ENCODE measurements at regions not wholly inside any gene's neighbourhood (a gene's known extent, or its start where the extent isn't known, plus 50 kb on each side); places are given as distances from the start of the nearest gene placed in this dataset.

DNA sequence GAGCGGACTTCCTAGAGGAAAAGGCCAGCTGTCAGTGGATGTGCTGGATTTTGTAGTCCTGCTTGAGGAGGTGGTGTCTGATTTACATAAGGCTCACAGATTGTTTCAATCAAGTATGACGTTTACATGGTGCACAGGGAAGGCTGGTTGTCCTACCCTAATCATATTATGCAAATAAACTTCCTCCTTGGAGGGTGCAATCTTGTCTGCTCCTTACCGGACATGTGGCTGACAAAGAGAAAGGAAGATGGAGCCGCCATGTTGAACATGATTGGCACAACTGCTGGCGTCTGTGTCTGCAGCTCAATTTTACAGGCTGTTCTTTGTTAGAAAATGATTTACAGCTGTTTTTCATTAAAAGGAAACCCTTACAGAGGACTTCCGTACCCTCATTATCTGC is 1656.1 kb downstream of the KCNT2 start:
- Histone ChIP-seq H3K27me3 (ENCODE audit: control insufficient read depth, insufficient read depth, low read length, poor library complexity, severe bottlenecking) (no peaks in the 10 kb centered on the region), H3K4me1 (ENCODE audit: control insufficient read depth, insufficient read depth, low read length) (no peaks in the 10 kb centered on the region), H3K4me3 (ENCODE audit: low read length) (no peak overlapping the region), H3K36me3 (ENCODE audit: control insufficient read depth, insufficient read depth, low read length) (no peaks in the 10 kb centered on the region), H3K9ac (ENCODE audit: extremely low read depth, low read length, poor library complexity, severe bottlenecking) (no peak overlapping the region), H3K27ac (ENCODE audit: low read depth, low read length) (no peak overlapping the region), H3K9me3 (ENCODE audit: control insufficient read depth, low read length) (no peaks in the 10 kb centered on the region)
- WGBS, 2 experiments (ENCODE audit: insufficient coverage in 1 of 2, insufficient read length in 1 of 2) = 82 to 93% methylated on average over 3 to 6 of the region's 6 CpGs
- Mint-ChIP-seq H3K27ac (no peak overlapping the region), H3K27me3 (ENCODE audit: insufficient read depth) (no peaks in the 10 kb centered on the region), H3K4me3 (no peak overlapping the region), H3K4me1 (no peaks in the 10 kb centered on the region), H3K9me3 (no peaks in the 10 kb centered on the region), H3K36me3 (ENCODE audit: low read depth) (no peaks in the 10 kb centered on the region)
- DNase-seq = no peak
- TF ChIP-seq CTCF (conservative IDR thresholded peaks at IDR 0.05) = no peak

DNA sequence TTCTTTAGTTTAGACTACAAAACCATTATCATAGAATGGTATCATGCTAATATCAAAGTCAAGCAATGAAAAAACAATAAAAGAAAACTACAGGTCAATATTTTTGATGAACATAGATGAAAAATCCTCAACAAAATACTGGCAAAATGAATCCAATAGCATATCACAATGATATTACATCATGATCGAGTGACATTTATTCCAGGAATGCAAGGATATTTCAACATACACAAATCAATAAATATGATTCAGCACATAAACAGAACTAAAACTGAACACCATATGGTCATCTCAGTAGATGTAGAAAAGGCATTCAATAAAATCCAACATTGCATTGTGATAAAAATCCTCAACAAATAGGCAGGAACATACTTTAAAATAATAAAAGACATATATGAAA is 1657.7 kb downstream of the KCNT2 start:
- Histone ChIP-seq H3K27ac (ENCODE audit: low read depth, low read length) (no peak overlapping the region), H3K4me3 (ENCODE audit: low read length) (no peak overlapping the region), H3K36me3 (ENCODE audit: control insufficient read depth, insufficient read depth, low read length) (no peaks in the 10 kb centered on the region), H3K4me1 (ENCODE audit: control insufficient read depth, insufficient read depth, low read length) (no peaks in the 10 kb centered on the region), H3K27me3 (ENCODE audit: control insufficient read depth, insufficient read depth, low read length, poor library complexity, severe bottlenecking) (no peaks in the 10 kb centered on the region), H3K9me3 (ENCODE audit: control insufficient read depth, low read length) (no peaks in the 10 kb centered on the region), H3K9ac (ENCODE audit: extremely low read depth, low read length, poor library complexity, severe bottlenecking) (no peak overlapping the region)
- no peak for DNase-seq
- H3K4me3 Mint-ChIP-seq = no peak overlapping the region
- no peak for TF ChIP-seq CTCF (conservative IDR thresholded peaks at IDR 0.05)
- no peaks in the 10 kb centered on the region for H3K4me1 Mint-ChIP-seq
- no peaks in the 10 kb centered on the region for H3K9me3 Mint-ChIP-seq
- no peaks in the 10 kb centered on the region for H3K27me3 Mint-ChIP-seq (ENCODE audit: insufficient read depth)
- no peaks in the 10 kb centered on the region for H3K36me3 Mint-ChIP-seq (ENCODE audit: low read depth)
- 85 to 100% methylated on average over 1 of the region's 1 CpG for WGBS, 2 experiments (ENCODE audit: insufficient coverage in 1 of 2, insufficient read length in 1 of 2)
- H3K27ac Mint-ChIP-seq = no peak overlapping the region

DNA sequence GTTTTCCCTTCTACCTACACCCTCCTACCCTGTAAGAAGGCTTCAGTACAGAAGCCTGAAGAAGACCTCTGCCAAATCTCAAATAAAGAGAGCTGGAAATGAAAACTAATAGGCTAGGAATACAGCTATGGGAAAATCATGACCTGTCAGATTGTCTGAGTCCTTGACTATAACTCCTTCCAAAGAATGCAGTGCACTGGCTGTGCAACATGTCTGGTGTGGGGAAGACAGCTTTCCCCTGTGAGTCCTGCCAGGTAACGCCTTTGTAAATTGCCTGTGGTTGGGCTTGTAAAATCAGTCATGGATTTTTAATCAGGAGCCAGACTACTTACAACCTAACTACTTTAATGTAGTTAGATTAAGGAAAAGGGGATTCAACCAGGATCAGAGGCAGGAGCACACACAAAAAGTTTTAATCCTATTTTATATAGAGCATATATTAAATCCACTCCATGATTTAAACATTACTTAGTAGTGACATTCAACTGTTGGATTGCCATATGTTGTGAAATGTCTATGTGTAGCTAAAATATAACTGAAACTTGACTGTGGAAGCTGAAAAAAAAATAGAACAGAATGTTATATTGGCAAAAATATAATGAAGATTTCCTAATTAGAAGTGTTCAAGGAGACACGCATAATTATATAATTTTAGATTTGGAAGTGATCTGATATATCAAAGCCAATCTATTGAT is 1667.8 kb downstream of the KCNT2 start:
- Histone ChIP-seq H3K27me3 (ENCODE audit: control insufficient read depth, insufficient read depth, low read length, poor library complexity, severe bottlenecking) (no peaks in the 10 kb centered on the region), H3K9me3 (ENCODE audit: control insufficient read depth, low read length) (no peaks in the 10 kb centered on the region), H3K27ac (ENCODE audit: low read depth, low read length) (no peak overlapping the region), H3K36me3 (ENCODE audit: control insufficient read depth, insufficient read depth, low read length) (no peaks in the 10 kb centered on the region), H3K4me1 (ENCODE audit: control insufficient read depth, insufficient read depth, low read length) (peaks cover 4% of the 10 kb centered on the region), H3K4me3 (ENCODE audit: low read length) (no peak overlapping the region), H3K9ac (ENCODE audit: extremely low read depth, low read length, poor library complexity, severe bottlenecking) (no peak overlapping the region)
- peaks cover 12% of the 10 kb centered on the region for H3K4me1 Mint-ChIP-seq
- no peak overlapping the region for H3K4me3 Mint-ChIP-seq
- WGBS, 2 experiments (ENCODE audit: insufficient coverage in 1 of 2, insufficient read length in 1 of 2) = 100% methylated on average over 1 of the region's 2 CpGs; no CpG with 5 or more reads in 1 of the 2 experiments
- no peaks in the 10 kb centered on the region for H3K36me3 Mint-ChIP-seq (ENCODE audit: low read depth)
- H3K9me3 Mint-ChIP-seq = no peaks in the 10 kb centered on the region
- H3K27ac Mint-ChIP-seq = no peak overlapping the region
- no peak for DNase-seq
- TF ChIP-seq CTCF (conservative IDR thresholded peaks at IDR 0.05) = no peak
- H3K27me3 Mint-ChIP-seq (ENCODE audit: insufficient read depth) = no peaks in the 10 kb centered on the region
